ENCODE measurements at regions not wholly inside any gene's neighbourhood (a gene's known extent, or its start where the extent isn't known, plus 50 kb on each side); places are given as distances from the start of the nearest gene placed in this dataset.

GRCh38 chr6:79838851-79839250, 108.5 kb downstream of the ELOVL4 start:
- TF ChIP-seq SMC3 (IDR thresholded peaks at IDR 0.05; ENCODE audit: low read depth, low read length): no peak
- TF ChIP-seq TAF1 (IDR thresholded peaks at IDR 0.05; ENCODE audit: borderline replicate concordance, low read depth, low read length): no peak
- TF ChIP-seq, protein P1, sequence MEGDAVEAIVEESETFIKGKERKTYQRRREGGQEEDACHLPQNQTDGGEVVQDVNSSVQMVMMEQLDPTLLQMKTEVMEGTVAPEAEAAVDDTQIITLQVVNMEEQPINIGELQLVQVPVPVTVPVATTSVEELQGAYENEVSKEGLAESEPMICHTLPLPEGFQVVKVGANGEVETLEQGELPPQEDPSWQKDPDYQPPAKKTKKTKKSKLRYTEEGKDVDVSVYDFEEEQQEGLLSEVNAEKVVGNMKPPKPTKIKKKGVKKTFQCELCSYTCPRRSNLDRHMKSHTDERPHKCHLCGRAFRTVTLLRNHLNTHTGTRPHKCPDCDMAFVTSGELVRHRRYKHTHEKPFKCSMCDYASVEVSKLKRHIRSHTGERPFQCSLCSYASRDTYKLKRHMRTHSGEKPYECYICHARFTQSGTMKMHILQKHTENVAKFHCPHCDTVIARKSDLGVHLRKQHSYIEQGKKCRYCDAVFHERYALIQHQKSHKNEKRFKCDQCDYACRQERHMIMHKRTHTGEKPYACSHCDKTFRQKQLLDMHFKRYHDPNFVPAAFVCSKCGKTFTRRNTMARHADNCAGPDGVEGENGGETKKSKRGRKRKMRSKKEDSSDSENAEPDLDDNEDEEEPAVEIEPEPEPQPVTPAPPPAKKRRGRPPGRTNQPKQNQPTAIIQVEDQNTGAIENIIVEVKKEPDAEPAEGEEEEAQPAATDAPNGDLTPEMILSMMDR (IDR thresholded peaks at IDR 0.05): no peak
- no peak for TF ChIP-seq MEF2A (IDR thresholded peaks at IDR 0.05; ENCODE audit: borderline replicate concordance, low read depth)
- no peak for TF ChIP-seq GABPA (IDR thresholded peaks at IDR 0.05; ENCODE audit: low read depth)

Data from SK-N-SH (cell line).